T-helper 2 cell treated with Interferon-gamma antibody and Interleukin-4, amounts not matched to agents 5 μg/mL and 100 μg/mL, for 36 hours (primary cell): ENCODE measurements at regions not wholly inside any gene's neighbourhood (a gene's known extent, or its start where the extent isn't known, plus 50 kb on each side); places are given as distances from the start of the nearest gene placed in this dataset.

Source experiments
- DNase-seq: peaks from one replicate; pipeline ENCODE4 v3.0.0; 2021; ENCODE audit warnings: low spot score
- H3K27ac Mint-ChIP-seq: one replicate; pipeline ENCODE4 v1.8.0; 2021; ENCODE audit warnings: mild to moderate bottlenecking, mixed read lengths
- H3K27me3 Mint-ChIP-seq: one replicate; pipeline ENCODE4 v1.8.0; 2021; ENCODE audit warnings: low read depth, mixed read lengths
- H3K36me3 Mint-ChIP-seq: one replicate; pipeline ENCODE4 v1.8.0; 2021; ENCODE audit warnings: low read depth, mixed read lengths
- H3K4me1 Mint-ChIP-seq: one replicate; pipeline ENCODE4 v1.8.0; 2021; ENCODE audit warnings: low read depth, mixed read lengths
- H3K4me3 Mint-ChIP-seq: one replicate; pipeline ENCODE4 v1.8.0; 2022; ENCODE audit warnings: mild to moderate bottlenecking, moderate library complexity, mixed read lengths
- H3K9me3 Mint-ChIP-seq: one replicate; pipeline ENCODE4 v1.8.0; 2021; ENCODE audit warnings: mixed read lengths

DNA sequence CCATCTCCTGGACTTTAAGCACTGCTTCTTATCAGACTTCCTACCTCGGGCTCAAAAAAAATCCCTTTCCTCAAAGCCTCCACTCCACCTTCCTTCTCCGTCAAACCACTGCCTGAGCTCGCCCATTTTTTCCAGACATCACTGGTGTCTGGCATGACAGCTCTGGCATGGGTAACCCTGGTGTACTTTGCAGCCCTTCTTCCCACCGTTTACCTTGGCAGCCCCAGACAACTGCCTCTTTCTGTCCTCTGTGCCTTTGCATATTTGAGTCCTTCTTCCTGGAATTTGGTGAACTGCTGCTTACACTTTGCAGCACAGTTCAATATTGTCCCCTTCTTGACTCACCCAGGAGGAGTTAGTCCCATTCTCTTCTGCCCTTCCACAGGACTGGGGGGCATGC is 144.6 kb upstream of the TBX20 start:
- H3K9me3 Mint-ChIP-seq = no peaks in the 10 kb centered on the region
- no peaks in the 10 kb centered on the region for H3K27me3 Mint-ChIP-seq
- H3K36me3 Mint-ChIP-seq = no peaks in the 10 kb centered on the region
- H3K4me1 Mint-ChIP-seq = no peaks in the 10 kb centered on the region
- H3K27ac Mint-ChIP-seq = no peak overlapping the region
- DNase-seq = no peak
- no peak overlapping the region for H3K4me3 Mint-ChIP-seq

- no peaks in the 10 kb centered on the region for H3K4me1 Mint-ChIP-seq
These were observed 136.2 kb upstream of the TBX20 start for GRCh38 chr7:35390146-35390545.

GRCh38 chr7:35389636-35390035 is 135.7 kb upstream of the TBX20 start:
- Mint-ChIP-seq H3K27ac (no peak overlapping the region), H3K9me3 (no peaks in the 10 kb centered on the region), H3K36me3 (no peaks in the 10 kb centered on the region), H3K27me3 (no peaks in the 10 kb centered on the region), H3K4me1 (no peaks in the 10 kb centered on the region), H3K4me3 (no peak overlapping the region)
- DNase-seq = no peak

More at GRCh38 chr7:35390146-35390545, 136.2 kb upstream of the TBX20 start:
- no peaks in the 10 kb centered on the region for H3K27me3 Mint-ChIP-seq
- H3K27ac Mint-ChIP-seq = no peak overlapping the region
- DNase-seq = no peak
- no peaks in the 10 kb centered on the region for H3K36me3 Mint-ChIP-seq
- no peak overlapping the region for H3K4me3 Mint-ChIP-seq
- no peaks in the 10 kb centered on the region for H3K9me3 Mint-ChIP-seq

DNA sequence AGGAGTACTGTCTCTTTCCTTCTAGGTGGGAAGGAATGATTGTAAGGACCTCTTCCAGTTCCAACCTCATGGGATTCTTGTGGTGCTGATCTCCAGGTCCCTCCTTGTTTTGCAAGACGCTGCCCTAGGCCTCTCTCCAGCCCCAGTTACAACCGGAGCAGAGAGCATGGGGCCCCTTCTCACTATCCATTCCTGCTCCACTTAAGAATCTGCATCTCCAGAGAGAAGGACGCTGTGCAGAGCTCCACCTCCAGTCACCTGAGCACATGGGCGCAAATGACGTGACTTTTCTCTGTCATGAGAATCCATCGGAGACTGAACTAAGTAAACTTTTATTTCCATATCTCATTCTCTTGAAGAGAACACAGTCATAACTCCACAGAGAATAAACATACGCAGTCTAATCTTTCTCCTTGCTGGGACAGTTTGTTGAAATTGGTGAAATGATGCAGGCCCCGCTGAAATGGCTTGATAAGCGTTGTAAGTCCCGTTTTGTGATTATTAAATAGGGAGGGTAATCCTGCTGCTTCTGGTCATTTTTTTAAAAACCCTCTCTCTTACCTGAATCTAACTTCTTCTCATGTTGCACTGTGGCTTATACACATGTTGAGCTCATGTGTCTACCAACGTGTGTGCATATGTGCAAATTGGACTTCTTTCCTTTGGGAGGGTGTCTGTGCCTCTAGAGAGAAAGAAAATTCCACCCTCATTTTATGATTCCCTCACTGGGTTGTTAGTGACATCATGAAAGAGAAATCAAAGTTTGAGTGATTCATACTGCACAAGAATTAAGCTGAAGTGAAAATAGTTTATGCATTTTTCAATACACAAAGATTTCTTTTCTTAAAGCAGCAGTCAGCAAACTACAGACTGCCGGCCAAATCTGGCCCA is 133.2 kb upstream of the TBX20 start:
- no peaks in the 10 kb centered on the region for H3K9me3 Mint-ChIP-seq
- no peak overlapping the region for H3K27ac Mint-ChIP-seq
- no peaks in the 10 kb centered on the region for H3K4me1 Mint-ChIP-seq
- DNase-seq = no peak
- no peaks in the 10 kb centered on the region for H3K36me3 Mint-ChIP-seq
- no peak overlapping the region for H3K4me3 Mint-ChIP-seq
- no peaks in the 10 kb centered on the region for H3K27me3 Mint-ChIP-seq

DNA sequence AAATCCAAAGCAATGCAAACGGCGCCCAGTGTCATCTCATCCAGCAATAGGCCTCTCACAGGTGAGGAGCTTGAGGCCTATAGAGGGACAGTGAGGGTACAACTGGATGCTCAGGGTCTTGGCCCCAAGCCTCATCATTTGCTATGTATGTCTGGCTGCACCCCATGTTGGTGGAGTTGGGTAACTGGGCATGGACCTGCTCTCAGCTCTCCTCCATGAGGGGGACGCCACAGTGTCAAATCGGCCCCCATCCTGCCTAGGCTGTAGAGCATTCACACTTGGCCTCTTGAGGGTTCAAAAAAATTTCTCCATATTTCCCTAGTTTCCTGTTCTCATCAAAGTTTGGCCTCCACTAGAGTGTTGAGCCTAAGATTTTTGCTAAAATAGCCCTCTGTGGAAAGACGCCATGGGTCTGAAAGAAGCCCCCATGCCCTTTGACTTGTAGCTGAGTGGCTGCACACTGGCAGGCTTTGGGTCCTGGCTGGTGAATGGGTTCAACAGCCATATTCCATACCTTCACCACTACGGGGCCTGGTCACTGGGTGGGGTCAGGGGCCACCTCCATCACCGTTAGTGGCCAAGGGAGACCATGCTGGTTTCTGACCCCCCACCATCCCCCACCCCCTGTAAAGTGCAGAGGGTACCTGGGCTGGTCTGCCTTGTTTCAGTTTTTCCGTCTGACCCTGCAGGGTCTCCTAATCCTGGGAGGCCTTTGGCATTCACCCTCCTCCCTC is 132.3 kb upstream of the TBX20 start:
- Mint-ChIP-seq H3K9me3 (no peaks in the 10 kb centered on the region), H3K27me3 (no peaks in the 10 kb centered on the region), H3K36me3 (no peaks in the 10 kb centered on the region)

DNA sequence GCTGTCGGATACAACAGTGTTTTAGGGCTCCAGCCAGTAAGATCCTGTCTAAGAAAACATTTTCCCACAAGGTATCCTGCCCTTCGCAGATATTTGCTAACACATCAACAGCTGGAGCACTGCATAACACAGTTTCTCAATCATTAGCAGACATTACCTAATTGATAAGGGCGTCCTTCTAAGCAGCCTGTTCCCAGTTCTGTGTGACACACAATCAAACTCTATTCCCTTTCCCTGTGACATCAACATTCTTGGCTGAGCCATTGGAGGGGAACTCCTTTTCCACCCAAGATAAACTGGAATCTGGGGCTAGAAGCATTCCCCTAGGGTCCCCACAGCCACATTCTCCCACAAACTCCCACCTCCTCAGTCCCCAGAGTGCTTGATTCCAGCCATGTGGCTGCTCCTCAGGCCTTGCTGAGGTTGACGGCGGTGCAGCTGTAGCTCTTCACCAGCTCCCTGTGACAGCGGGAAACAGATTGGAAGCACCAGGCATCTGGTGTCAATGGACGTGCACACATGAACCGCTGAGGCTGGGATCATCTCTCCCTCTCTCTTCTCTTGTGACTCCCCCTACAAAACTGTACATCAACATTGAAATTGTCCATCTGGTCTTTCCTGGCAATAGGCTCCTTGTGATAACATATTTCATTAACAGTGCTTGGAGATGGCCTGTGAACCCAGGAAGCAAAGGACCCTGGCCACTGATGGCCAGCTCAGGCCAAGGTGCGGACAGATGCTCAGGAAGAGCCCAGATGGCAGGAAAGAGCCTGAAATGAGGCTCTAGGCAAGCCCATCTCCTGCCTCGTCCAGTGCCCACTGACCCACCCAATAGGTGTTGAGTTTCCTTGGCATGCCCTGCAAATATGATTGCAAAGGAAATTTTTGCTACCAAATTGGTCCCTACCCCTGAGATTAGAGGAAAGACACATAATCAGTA is 131.1 kb upstream of the TBX20 start:
- H3K36me3 Mint-ChIP-seq = no peaks in the 10 kb centered on the region
- H3K4me3 Mint-ChIP-seq = no peak overlapping the region
- no peak overlapping the region for H3K27ac Mint-ChIP-seq
- no peaks in the 10 kb centered on the region for H3K4me1 Mint-ChIP-seq
- H3K27me3 Mint-ChIP-seq = no peaks in the 10 kb centered on the region
- no peak for DNase-seq
- no peaks in the 10 kb centered on the region for H3K9me3 Mint-ChIP-seq

More for the DNA sequence above, 132.3 kb upstream of the TBX20 start:
- Mint-ChIP-seq H3K4me1 (no peaks in the 10 kb centered on the region), H3K4me3 (no peak overlapping the region), H3K27ac (no peak overlapping the region)
- no peak for DNase-seq

GRCh38 chr7:35380739-35381224 is 126.9 kb upstream of the TBX20 start:
- no peak for DNase-seq
- H3K4me3 Mint-ChIP-seq = no peak overlapping the region
- no peak overlapping the region for H3K27ac Mint-ChIP-seq
- H3K27me3 Mint-ChIP-seq = peaks cover 4% of the 10 kb centered on the region
- no peaks in the 10 kb centered on the region for H3K36me3 Mint-ChIP-seq
- no peaks in the 10 kb centered on the region for H3K9me3 Mint-ChIP-seq
- no peaks in the 10 kb centered on the region for H3K4me1 Mint-ChIP-seq

DNA sequence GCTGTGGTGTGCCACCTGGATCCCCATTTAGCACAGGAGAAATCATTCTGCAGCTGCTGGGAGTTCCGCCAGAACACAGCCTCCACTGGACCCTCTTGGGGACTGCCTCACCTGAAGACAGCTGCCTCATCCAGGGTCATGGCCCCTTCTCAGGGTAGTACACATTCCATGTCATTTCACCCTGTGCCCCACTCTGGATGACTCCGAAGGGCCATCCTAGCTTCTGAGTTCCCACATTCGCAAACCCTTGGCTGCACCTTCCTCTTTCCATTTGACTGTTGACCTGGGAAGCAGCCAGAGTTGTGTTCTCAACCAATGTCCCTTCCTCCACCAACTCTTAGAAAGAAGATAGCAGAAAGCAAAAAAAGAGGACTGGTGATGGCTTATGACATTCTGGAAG is 125.6 kb upstream of the TBX20 start:
- Mint-ChIP-seq H3K4me3 (no peak overlapping the region), H3K36me3 (no peaks in the 10 kb centered on the region), H3K9me3 (no peaks in the 10 kb centered on the region), H3K4me1 (no peaks in the 10 kb centered on the region), H3K27ac (no peak overlapping the region), H3K27me3 (peaks cover 4% of the 10 kb centered on the region)
- DNase-seq = no peak

GRCh38 chr7:35375516-35375915 is 121.6 kb upstream of the TBX20 start:
- H3K9me3 Mint-ChIP-seq = no peaks in the 10 kb centered on the region
- H3K27ac Mint-ChIP-seq = no peak overlapping the region
- no peaks in the 10 kb centered on the region for H3K36me3 Mint-ChIP-seq
- no peak overlapping the region for H3K4me3 Mint-ChIP-seq
- no peaks in the 10 kb centered on the region for H3K4me1 Mint-ChIP-seq
- H3K27me3 Mint-ChIP-seq = peaks cover 4% of the 10 kb centered on the region
- DNase-seq = no peak

DNA sequence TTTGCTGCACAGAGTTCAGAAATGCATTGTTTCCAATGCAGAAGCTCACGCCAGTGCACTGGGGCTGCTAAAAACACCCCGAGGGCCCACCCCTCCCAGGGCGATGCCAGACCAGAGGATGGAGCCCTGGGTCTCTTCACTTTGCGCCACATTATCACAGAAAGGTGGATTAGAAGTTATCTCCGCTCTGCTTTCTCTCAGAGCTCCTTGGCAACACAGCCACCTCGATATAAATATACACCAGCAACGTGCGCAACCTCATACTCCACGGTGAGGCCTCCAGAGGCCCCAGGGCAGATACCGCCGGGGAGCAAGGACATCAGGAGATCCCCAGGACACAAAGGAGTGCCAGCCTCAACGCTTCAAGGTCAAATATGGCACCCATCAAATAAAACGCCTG is 121.0 kb upstream of the TBX20 start:
- Mint-ChIP-seq H3K27ac (no peak overlapping the region), H3K9me3 (no peaks in the 10 kb centered on the region), H3K4me3 (no peak overlapping the region), H3K4me1 (no peaks in the 10 kb centered on the region), H3K36me3 (no peaks in the 10 kb centered on the region), H3K27me3 (peaks cover 4% of the 10 kb centered on the region)
- no peak for DNase-seq

- H3K36me3 Mint-ChIP-seq = no peaks in the 10 kb centered on the region
- no peaks in the 10 kb centered on the region for H3K27me3 Mint-ChIP-seq
- H3K4me3 Mint-ChIP-seq = no peak overlapping the region
- H3K27ac Mint-ChIP-seq = no peak overlapping the region
- H3K4me1 Mint-ChIP-seq = no peaks in the 10 kb centered on the region
- DNase-seq = no peak
- no peaks in the 10 kb centered on the region for H3K9me3 Mint-ChIP-seq
These were observed 117.3 kb upstream of the TBX20 start for GRCh38 chr7:35371221-35371620.

DNA sequence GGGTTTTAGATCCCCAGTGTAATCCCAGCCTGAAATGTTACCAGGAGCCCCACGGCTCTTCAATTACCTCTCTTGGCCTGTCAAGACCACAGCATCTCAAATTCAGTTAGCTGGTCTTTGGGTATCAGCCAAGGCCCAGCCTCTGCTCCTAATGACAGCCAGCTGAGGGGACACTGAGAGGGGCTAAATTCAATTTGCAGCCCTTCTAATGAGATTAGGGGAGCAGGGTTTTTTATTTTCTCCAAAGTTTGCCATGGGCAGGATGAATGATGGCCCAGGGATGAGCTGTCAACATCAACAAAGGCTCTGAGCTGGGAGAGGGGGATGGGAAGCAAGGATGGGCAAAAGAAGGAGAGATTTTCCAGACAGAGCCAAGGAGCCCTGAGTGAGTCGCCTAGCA is 116.8 kb upstream of the TBX20 start:
- no peaks in the 10 kb centered on the region for H3K9me3 Mint-ChIP-seq
- no peak for DNase-seq
- H3K27ac Mint-ChIP-seq = no peak overlapping the region
- H3K4me1 Mint-ChIP-seq = no peaks in the 10 kb centered on the region
- no peaks in the 10 kb centered on the region for H3K36me3 Mint-ChIP-seq
- no peak overlapping the region for H3K4me3 Mint-ChIP-seq
- no peaks in the 10 kb centered on the region for H3K27me3 Mint-ChIP-seq

- Mint-ChIP-seq H3K4me3 (no peak overlapping the region), H3K4me1 (no peaks in the 10 kb centered on the region), H3K9me3 (no peaks in the 10 kb centered on the region), H3K27me3 (no peaks in the 10 kb centered on the region), H3K36me3 (no peaks in the 10 kb centered on the region), H3K27ac (no peak overlapping the region)
- no peak for DNase-seq
These were observed 112.6 kb upstream of the TBX20 start for GRCh38 chr7:35366167-35367155.
